Putamen (tissue), 1 donor: ENCODE measurements at regions not wholly inside any gene's neighbourhood (a gene's known extent, or its start where the extent isn't known, plus 50 kb on each side); places are given as distances from the start of the nearest gene placed in this dataset.

Experiments used
- DNase-seq: peaks from one replicate; pipeline ENCODE4 v3.0.0-alpha.2; 2016; ENCODE audit warnings: low spot score

DNA sequence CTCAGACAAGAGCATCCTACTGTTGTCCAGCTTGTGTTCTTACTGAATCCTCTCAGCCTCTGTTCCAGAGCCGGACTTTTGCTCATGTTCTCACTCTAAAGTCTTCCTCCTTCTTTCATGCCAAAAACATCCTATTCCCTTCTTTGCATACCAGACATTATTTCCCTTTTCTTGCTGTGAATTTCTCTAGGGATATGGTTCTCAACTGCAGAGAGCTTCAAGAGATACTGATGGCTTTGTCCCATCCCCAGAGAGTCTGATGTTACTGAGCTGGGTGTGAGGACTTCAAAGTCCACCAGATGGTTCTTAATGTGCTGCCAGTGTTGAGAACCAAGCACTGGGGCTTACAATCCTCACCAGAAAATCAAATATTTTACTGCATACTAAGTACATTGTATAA, 98.6 kb upstream of the FER start:
- DNase-seq: no peak

DNA sequence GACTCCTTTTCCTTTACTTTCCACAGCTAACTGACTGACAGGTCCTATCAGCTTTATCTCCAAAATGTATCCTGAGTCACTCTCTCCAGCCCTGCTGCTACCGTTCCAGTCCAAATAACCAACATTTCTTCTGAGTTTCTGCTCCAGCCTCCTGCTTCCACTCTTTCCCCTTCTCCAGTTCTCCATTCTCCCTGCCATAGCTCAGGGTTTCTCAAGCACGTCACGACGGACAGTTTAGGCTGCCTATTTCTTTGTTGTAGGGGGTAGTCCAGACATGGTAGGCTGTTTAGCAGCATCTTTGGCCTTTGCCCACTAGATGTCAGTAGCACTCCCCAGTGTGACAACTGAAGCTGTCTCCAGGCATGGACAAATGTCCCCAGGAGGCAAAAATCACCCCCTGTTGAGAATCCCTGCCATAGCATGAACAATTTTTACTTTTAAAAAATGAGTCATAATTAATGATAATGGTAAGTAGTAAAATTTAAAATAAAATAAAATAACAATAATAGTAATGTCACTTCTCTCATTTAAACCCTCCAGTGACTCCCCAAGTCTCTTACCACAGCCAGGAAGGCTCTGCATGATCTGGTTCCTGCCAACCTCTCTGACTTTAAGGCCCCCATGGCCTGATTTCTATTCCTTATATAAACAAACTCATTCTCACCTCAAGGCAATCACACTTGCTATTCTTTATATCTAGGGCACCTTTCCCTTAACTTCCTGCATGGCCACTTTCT, 105.4 kb upstream of the FER start:
- peak; percentile 42 for DNase-seq

GRCh38 chr5:108641596-108641995, 106.1 kb upstream of the FER start:
- DNase-seq: no peak

DNA sequence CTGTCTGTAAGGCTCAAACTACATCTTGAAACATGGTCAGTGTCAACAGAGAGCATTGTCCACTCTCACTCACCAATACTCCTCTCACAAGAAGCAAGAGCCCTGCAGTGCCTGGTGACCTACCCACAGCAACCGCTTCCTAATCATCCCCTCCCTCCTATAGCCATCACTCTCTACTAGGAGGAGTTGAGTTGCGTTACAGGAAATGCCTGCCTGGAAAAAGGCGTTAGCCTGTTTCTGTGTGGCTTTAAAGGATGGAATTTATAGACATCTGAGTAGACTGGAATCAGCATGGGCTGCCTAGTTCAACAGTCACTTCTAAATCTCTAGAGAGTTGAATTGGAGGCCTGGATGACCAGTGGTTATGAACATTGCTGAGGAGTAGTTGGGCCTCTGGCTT, 108.3 kb upstream of the FER start:
- no peak for DNase-seq

DNA sequence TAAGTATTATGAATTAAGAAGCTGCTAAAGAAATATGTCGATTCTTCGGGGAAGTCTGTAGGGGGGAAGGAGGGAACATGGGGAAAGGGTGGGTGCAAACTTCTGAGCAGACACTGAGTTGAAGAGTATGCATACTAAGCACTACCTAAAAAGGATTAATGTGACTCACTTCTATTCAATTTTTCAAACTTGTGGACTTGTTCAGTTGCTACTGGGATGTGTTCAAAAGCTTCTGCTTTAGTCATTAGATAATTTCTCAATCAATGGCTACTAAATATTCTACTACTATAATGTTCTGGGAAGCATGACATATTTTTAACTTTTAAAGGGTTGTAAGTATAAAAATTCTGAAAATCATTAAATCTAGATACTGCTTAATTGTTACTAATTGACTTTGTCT, 109.7 kb upstream of the FER start:
- no peak for DNase-seq

DNA sequence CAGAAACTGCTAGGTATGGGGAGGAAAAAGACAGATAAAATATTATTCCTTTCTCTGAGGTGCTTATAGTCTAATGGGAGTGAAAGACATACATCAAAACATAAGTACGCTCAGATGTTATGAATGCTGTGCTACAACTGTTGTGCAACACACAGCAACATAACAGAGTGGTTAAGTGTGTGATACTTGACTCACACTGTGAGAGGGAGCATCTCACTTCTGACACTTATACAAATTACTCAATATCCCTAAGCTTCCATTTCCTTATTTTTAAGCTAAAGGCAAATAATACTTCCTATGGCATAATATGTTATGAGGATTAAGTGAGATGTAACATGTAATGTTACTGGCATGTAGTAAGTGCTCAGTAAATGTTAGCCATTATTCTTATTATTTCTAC, 110.6 kb upstream of the FER start:
- no peak for DNase-seq

DNA sequence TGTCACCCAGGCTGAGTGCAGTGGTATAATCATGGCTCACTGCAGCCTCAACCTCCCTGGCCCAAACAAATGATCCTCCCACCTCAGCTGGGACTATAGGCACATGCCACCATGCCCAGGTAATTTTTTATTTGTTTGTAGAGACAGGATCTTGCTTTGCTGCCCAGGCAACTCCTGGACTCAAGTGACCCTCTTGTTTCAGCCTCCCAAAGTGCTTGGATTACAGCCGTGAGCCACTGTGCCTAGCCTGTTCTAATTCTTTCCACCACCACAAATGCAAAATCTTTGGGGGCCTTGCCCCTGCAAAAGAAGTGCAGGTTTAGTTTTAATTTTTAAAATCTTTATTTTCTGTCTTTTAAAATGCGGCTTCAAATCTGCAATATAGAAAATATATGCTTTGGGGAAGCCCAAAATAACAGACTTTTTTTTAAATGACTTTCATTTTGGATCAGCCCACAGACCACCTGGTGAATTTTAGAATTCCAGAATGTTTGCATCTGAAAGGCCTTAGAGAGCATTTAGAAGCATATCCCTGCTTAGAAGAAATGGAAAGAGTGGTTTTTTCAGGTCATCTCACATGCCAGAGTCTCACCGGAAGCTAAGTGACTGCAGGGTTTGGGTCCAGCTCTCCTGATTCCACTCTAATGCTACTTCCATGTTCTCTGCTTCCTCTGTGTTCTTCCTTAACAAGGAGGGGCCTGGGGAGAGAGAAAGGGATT, 111.4 kb upstream of the FER start:
- no peak for DNase-seq

DNA sequence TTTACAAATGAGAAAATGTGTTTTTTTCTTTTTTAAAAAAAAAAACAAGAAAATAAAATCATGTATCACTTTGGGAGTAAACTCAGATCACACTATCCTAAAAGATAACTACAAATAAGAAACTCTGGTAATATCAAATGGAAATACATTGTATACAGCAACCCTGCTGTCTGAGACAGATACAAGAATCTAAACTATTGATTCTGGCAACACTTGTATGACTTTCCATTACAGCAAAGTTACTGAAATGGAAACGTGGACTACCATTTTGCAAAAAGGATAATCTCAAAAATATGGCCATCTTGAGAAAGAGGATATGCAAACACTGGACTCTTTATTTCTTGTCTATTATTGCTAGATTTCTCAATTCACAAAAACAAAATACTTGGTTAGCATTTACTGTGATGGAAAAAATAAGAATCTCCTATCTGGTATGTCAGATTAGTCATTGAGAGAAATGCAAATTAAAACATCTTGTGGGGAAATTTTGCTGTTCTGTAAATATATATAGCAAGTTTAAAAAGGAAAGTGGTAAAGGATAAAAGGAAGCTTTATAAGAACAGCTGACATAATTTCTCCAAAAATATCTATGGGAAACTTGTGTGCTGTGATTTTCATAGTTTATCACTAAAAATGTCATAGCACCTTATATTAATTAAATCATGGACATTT, 112.9 kb upstream of the FER start:
- no peak for DNase-seq

- no peak for DNase-seq
These were observed 113.6 kb upstream of the FER start for GRCh38 chr5:108634010-108634616.

DNA sequence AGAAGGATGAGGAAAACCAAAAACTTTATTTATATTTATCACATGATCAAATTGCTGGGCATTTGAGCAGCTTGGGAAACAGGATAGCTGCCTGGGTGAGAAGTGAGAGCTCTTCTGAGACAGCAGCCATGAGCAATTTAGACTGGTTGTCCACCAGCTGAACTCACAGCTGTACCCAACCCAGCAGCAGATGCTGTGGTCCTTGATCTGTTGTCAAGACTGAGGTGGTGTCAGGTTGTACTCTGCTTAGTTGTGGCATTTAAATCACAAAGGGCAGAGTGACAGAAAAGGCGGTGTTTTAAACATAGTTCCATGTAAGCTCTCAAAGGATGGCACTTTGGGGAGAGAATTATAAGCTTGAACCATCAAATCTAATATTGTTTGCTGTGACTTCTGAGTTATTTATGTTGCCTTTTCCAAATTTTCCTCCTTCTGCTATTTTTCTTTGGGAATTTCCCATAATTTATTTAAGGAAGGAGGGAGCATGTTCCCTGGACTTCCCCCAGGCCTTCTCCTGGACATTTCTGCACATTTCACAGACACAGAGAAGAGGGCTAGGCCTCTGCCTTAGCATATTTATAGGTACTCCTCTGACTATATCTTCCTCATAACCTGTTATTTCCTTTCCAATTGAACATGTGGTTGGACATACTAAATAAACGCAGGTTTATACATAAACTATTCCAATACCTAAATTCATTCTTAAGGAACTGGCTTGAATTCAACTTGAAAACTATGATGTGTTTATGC, 117.7 kb upstream of the FER start:
- no peak for DNase-seq

- no peak for DNase-seq
These were observed 122.0 kb upstream of the FER start for GRCh38 chr5:108625654-108626053.

DNA sequence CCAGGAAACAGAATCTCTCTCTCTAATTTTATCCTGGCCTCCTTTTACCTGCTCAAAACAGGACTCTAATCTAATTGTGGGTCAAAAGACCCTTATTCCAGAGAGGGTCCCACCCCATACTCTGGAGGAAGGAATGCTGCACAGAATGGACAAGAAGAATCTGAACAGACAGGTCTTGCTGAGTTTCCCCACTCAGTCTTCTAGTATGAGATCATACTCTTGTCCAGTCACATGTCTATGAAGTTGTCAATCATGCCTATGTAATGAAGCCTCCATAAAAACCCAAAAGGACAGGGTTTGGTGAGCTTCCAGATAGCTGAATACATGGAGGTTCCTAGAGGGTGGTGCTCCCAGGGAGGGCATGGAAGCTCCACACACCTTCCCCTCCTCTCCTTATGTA, 123.9 kb upstream of the FER start:
- no peak for DNase-seq

DNA sequence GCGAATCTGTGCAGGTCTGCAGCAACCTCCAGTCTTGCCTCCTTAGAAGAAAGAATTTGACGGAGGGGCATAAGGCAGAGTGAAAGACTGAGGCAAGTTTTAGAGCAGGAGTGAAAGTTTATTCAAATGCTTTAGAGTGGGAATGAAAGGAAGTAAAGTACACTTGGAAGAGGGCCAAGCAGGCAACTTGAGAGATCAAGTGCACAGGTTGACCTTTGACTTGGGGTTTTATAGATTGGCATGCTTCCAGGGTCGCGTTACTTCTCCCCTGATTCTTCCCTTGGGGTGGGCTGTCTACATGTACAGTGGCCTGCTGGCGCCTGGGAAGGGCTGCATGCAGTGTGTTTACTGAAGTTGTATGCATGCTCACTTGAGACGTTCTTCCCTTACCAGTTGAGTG, 127.2 kb upstream of the FER start:
- no peak for DNase-seq

DNA sequence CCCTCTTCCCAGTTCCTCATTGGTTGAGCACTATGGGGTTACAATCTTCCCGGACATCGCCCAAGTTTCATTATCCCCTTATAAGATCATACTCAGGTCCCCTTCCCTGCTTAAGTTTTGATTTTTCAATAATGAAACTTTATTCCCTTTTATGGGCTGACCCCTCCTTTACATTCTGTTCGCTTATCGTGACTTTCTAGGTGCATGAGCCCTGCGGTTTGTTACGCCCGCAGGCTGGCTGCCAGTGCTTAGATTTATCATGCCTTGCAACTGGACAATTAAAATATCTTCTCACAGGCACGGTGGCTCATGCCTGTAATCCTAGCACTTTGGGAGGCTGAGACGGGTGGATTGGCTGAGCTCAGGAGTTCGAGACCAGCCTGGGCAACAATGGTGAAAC, 127.9 kb upstream of the FER start:
- DNase-seq: no peak

DNA sequence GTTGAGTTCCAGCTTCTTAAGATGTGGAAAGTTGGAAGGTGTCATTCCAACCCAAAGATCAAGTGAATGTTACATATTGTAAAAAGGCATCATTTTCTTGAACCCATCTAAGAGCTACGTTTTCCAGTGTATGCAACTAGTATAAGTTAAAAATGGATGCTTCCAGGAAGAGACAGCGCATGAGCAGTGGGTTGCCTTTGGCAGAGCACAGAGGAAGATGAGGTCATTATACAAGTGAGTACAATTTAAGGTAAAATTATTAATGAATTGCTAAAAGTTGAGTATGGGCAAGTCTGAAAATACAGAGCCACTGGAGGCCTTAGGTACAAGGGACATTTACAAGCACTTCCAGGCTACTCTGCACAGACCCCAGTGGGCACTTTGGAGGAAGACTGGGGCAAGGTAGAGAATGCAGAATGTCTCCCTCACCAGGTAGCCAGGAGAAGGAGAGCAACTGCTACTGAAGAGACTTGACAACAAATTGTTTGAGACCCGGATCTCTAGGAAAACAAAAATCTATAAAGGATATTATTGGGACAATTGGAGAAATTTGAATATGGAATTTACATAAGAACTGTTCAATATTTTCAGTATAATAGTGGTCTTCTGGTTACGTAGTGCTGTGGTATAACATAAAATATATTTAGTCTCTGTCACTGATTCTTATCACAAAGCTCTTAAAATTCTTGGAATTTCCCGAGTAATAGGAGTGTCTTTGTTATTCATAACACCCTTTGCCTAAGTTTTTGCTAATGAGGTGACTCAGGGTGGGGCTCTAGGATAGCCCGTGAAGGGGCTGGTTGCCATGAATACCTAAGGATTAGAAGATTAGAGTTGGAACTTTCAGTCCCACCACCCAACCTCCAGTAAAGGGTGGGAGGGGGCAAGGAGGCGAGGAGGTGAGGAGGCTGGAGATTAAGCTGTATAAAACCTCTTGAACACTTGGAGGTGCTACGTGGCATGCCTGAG, 129.9 kb upstream of the FER start:
- no peak for DNase-seq

DNA sequence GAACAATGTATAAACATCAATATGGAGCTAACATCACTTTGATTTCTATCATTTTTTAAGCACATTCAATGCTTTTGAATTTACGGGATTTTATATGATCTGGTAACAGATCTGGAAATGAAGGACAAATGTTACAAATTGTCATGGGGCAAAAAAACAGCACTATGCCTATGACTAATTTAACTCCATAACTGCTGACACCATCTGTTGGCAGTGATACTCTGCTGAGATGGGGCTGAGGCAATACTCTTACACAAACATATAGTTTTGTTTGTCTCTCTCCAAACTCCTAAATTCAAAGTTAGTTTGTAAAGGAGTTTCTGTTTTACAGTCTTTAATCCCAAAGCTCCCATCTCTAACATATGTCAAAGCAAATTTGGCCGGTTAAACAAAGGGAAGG, 132.5 kb upstream of the FER start:
- no peak for DNase-seq

GRCh38 chr5:108607421-108607820, 140.3 kb upstream of the FER start:
- no peak for DNase-seq

GRCh38 chr5:108606185-108606584, 141.5 kb upstream of the FER start:
- DNase-seq: no peak

- DNase-seq: no peak
These were observed 144.9 kb upstream of the FER start for GRCh38 chr5:108602830-108603229.

DNA sequence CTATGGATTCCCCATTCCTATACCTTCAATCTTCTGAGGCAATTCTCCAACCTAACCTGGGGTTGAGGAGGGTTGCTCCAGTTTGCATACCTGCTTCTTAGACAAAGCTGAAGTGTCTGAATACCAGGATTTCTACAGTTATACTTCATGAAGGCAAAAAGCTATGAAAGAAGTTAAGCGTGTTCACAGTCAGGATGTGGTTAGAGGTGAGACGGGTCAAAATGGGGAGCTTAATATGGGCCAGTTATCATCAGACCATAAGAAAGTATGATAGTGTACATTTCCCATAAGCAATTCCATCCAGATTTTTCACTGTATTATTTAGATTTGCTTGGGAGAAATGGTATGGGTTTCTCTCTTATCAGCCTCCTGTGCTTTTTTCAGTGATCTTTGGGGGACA, 156.9 kb upstream of the FER start:
- no peak for DNase-seq

GRCh38 chr5:108588323-108588722, 159.4 kb upstream of the FER start:
- DNase-seq: no peak
